ENCODE measurements at regions not wholly inside any gene's neighbourhood (a gene's known extent, or its start where the extent isn't known, plus 50 kb on each side); places are given as distances from the start of the nearest gene placed in this dataset.

- TF ChIP-seq ATF2 (CRISPR knock-in tag; IDR thresholded peaks at IDR 0.05; ENCODE audit: borderline replicate concordance, low read depth) (no peak), NR3C1 (CRISPR knock-in tag; conservative IDR thresholded peaks at IDR 0.05; ENCODE audit: low read depth) (no peak), FOXK1 (CRISPR knock-in tag; IDR thresholded peaks at IDR 0.05) (no peak), ESRRA (CRISPR knock-in tag; IDR thresholded peaks at IDR 0.05; ENCODE audit: borderline replicate concordance) (no peak), ZNF396 (CRISPR knock-in tag; IDR thresholded peaks at IDR 0.05; ENCODE audit: borderline replicate concordance) (no peak)
These were observed 166.6 kb upstream of the SETBP1 start (continued) for GRCh38 chr18:44514106-44514505.

GRCh38 chr18:44514766-44515165 is 165.9 kb upstream of the SETBP1 start:
- POLR2A ChIA-PET: no interaction called here

More at GRCh38 chr18:44514766-44515165, 165.9 kb upstream of the SETBP1 start:
- ATAC-seq (no peak), DNase-seq (ENCODE audit: low spot score) (no peak)
- Mint-ChIP-seq H3K9me3 (no peaks in the 10 kb centered on the region), H3K27ac (no peak overlapping the region), H3K4me3 (no peak overlapping the region), H3K4me1 (0 out of 2 replicates have a peak, but pooled peaks cover 3% of the 10 kb centered on the region), H3K27me3 (ENCODE audit: low read depth) (no peaks in the 10 kb centered on the region), H3K36me3 (no peaks in the 10 kb centered on the region)
- TF ChIP-seq NR2C2 (CRISPR knock-in tag; IDR thresholded peaks at IDR 0.05) (no peak), TP53 (CRISPR knock-in tag; IDR thresholded peaks at IDR 0.05) (no peak), JUN (CRISPR knock-in tag; IDR thresholded peaks at IDR 0.05) (no peak), NFATC4 (CRISPR knock-in tag; IDR thresholded peaks at IDR 0.05) (no peak), SP1 (CRISPR knock-in tag; conservative IDR thresholded peaks at IDR 0.05) (no peak), IRF2 (CRISPR knock-in tag; IDR thresholded peaks at IDR 0.05; ENCODE audit: borderline replicate concordance, low read depth) (no peak), ZNF425 (CRISPR knock-in tag; conservative IDR thresholded peaks at IDR 0.05) (no peak), TEAD1 (CRISPR knock-in tag; IDR thresholded peaks at IDR 0.05) (no peak), USF2 (CRISPR knock-in tag; IDR thresholded peaks at IDR 0.05) (no peak), ETV6 (CRISPR knock-in tag; IDR thresholded peaks at IDR 0.05) (no peak), RORB (CRISPR knock-in tag; IDR thresholded peaks at IDR 0.05) (no peak), NFE2L1 (CRISPR knock-in tag; IDR thresholded peaks at IDR 0.05) (no peak), PRDM15 (CRISPR knock-in tag; IDR thresholded peaks at IDR 0.05) (no peak)
- CTCF ChIA-PET: no interaction called here
